Transverse colon (tissue), 3 donors: ENCODE measurements at regions not wholly inside any gene's neighbourhood (a gene's known extent, or its start where the extent isn't known, plus 50 kb on each side); places are given as distances from the start of the nearest gene placed in this dataset.

ENCODE experiments used
- EP300 ChIP-seq: sonication (generic); formaldehyde crosslinking; IDR thresholded peaks from one replicate; pipeline ENCODE4 v1.6.1; 2017; ENCODE audit warnings: antibody characterized with exemption, low read depth
- POLR2A ChIP-seq: fragments of 450-650 bp; IDR thresholded peaks from one replicate; pipeline ENCODE4 v1.6.1; 2016; ENCODE audit warnings: antibody characterized with exemption, mild to moderate bottlenecking, moderate library complexity
- TF ChIP-seq, protein P1 (sequence below), 5 experiments: fragments of 200-600 bp in 3 of 5; fragments of 450-650 bp in 2 of 5; sonication (generic) in 3 of 5; IDR thresholded peaks; 1 replicate in 2 of 5; 2 replicates in 3 of 5; pipeline ENCODE4 v1.5.1; 2016 to 2017; ENCODE audit warnings: antibody characterized with exemption in 5 of 5, inconsistent platforms in 3 of 5, mild to moderate bottlenecking in 2 of 5, moderate library complexity in 1 of 5

GRCh38 chr13:34627509-34628208 lies 314.4 kb upstream of the NBEA start:
- TF ChIP-seq, protein P1, sequence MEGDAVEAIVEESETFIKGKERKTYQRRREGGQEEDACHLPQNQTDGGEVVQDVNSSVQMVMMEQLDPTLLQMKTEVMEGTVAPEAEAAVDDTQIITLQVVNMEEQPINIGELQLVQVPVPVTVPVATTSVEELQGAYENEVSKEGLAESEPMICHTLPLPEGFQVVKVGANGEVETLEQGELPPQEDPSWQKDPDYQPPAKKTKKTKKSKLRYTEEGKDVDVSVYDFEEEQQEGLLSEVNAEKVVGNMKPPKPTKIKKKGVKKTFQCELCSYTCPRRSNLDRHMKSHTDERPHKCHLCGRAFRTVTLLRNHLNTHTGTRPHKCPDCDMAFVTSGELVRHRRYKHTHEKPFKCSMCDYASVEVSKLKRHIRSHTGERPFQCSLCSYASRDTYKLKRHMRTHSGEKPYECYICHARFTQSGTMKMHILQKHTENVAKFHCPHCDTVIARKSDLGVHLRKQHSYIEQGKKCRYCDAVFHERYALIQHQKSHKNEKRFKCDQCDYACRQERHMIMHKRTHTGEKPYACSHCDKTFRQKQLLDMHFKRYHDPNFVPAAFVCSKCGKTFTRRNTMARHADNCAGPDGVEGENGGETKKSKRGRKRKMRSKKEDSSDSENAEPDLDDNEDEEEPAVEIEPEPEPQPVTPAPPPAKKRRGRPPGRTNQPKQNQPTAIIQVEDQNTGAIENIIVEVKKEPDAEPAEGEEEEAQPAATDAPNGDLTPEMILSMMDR (IDR thresholded peaks at IDR 0.05), result no peak
- no peak for TF ChIP-seq EP300
- TF ChIP-seq POLR2A, result no peak
